ENCODE measurements at regions not wholly inside any gene's neighbourhood (a gene's known extent, or its start where the extent isn't known, plus 50 kb on each side); places are given as distances from the start of the nearest gene placed in this dataset.

DNA sequence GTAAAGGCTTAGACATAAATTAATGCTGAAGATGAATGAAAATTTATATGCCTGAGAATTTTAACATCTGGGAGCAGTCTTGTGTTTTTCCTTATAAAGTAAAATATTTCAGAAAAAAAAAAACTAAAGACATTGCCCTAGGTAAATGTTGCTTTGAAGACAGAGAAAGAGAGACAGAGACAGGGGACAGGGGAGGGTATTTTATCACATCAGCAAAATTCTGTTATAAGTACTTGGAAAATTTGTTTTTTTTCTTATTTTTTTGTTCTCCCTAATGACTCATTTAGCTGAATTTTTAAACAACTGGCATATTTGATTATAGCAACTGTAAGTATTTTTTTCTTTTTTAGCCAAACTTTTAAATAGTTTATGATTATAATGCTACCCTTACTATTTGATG, 1540.6 kb upstream of the GBE1 start:
- Histone ChIP-seq H3K27ac (ENCODE audit: low read length) (no peak overlapping the region), H4K20me1 (ENCODE audit: insufficient read depth, low read length) (no peaks in the 10 kb centered on the region), H3K4me1 (ENCODE audit: low read length) (no peaks in the 10 kb centered on the region), H3F3A (ENCODE audit: insufficient read depth, low read length) (no peaks in the 10 kb centered on the region), H3K9me2 (replicated peaks; ENCODE audit: insufficient read depth, low read length) (no peaks in the 10 kb centered on the region; the same call in 1 of the 2 replicates), H3K9ac (ENCODE audit: low read length) (no peak overlapping the region), H3K27me3 (replicated peaks; ENCODE audit: insufficient read depth, low read length) (no peaks in the 10 kb centered on the region), H3K4me2 (ENCODE audit: low read depth, low read length) (no peak overlapping the region), H3K9me3 (replicated peaks; ENCODE audit: insufficient read depth, low read length) (no peaks in the 10 kb centered on the region), H2AFZ (ENCODE audit: low read length) (no peak overlapping the region), H3K4me3 (ENCODE audit: low read length) (no peak overlapping the region), H3K79me2 (ENCODE audit: low read length) (no peaks in the 10 kb centered on the region), H3K36me3 (replicated peaks; ENCODE audit: insufficient read depth, low read length) (no peaks in the 10 kb centered on the region)
- TF ChIP-seq, protein P1, sequence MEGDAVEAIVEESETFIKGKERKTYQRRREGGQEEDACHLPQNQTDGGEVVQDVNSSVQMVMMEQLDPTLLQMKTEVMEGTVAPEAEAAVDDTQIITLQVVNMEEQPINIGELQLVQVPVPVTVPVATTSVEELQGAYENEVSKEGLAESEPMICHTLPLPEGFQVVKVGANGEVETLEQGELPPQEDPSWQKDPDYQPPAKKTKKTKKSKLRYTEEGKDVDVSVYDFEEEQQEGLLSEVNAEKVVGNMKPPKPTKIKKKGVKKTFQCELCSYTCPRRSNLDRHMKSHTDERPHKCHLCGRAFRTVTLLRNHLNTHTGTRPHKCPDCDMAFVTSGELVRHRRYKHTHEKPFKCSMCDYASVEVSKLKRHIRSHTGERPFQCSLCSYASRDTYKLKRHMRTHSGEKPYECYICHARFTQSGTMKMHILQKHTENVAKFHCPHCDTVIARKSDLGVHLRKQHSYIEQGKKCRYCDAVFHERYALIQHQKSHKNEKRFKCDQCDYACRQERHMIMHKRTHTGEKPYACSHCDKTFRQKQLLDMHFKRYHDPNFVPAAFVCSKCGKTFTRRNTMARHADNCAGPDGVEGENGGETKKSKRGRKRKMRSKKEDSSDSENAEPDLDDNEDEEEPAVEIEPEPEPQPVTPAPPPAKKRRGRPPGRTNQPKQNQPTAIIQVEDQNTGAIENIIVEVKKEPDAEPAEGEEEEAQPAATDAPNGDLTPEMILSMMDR (IDR thresholded peaks at IDR 0.05; ENCODE audit: low read length) = no peak
- TF ChIP-seq EZH2phosphoT487 (IDR thresholded peaks at IDR 0.05; ENCODE audit: low read length) (no peak), EZH2 (optimal IDR thresholded peaks at IDR 0.05; ENCODE audit: low read depth, low read length) (no peak)
- DNase-seq = no peak

DNA sequence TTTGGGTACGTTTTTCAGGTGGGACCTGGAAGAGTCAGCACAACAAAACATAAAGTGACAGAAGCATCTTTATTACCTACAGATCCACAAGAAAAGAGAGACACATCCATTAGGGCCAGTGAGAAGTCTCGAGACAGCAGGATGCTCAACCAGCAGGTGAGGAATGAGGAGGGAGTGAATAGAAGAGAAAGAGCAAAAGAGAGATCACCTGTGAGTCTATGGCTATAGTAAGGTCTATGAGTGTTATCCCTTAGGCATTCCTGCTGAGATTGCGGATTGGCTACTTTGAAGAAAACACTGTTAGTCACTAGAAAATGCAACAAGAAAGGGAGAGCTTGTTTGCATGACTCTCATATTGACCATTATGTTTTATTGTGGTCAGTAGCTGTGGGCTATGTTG, 1556.2 kb upstream of the GBE1 start:
- no peaks in the 10 kb centered on the region for H3K9me3 ChIP-seq (replicated peaks; ENCODE audit: insufficient read depth, low read length)
- no peak overlapping the region for H3K4me3 ChIP-seq (ENCODE audit: low read length)
- no peaks in the 10 kb centered on the region for H3K36me3 ChIP-seq (replicated peaks; ENCODE audit: insufficient read depth, low read length)
- no peak overlapping the region for H3K4me2 ChIP-seq (ENCODE audit: low read depth, low read length)
- no peak overlapping the region for H2AFZ ChIP-seq (ENCODE audit: low read length)
- H3K27ac ChIP-seq (ENCODE audit: low read length) = no peak overlapping the region
- no peaks in the 10 kb centered on the region for H3K9me2 ChIP-seq (replicated peaks; ENCODE audit: insufficient read depth, low read length)
- no peak for DNase-seq
- H3K79me2 ChIP-seq (ENCODE audit: low read length) = no peaks in the 10 kb centered on the region
- no peaks in the 10 kb centered on the region for H3F3A ChIP-seq (ENCODE audit: insufficient read depth, low read length)
- no peaks in the 10 kb centered on the region for H3K4me1 ChIP-seq (ENCODE audit: low read length)
- no peak for TF ChIP-seq EZH2phosphoT487 (IDR thresholded peaks at IDR 0.05; ENCODE audit: low read length)
- no peak for TF ChIP-seq EZH2 (optimal IDR thresholded peaks at IDR 0.05; ENCODE audit: low read depth, low read length)
- TF ChIP-seq, protein P1 (IDR thresholded peaks at IDR 0.05; ENCODE audit: low read length) = no peak
- no peaks in the 10 kb centered on the region for H4K20me1 ChIP-seq (ENCODE audit: insufficient read depth, low read length)
- no peak overlapping the region for H3K9ac ChIP-seq (ENCODE audit: low read length)
- no peaks in the 10 kb centered on the region for H3K27me3 ChIP-seq (replicated peaks; ENCODE audit: insufficient read depth, low read length)

DNA sequence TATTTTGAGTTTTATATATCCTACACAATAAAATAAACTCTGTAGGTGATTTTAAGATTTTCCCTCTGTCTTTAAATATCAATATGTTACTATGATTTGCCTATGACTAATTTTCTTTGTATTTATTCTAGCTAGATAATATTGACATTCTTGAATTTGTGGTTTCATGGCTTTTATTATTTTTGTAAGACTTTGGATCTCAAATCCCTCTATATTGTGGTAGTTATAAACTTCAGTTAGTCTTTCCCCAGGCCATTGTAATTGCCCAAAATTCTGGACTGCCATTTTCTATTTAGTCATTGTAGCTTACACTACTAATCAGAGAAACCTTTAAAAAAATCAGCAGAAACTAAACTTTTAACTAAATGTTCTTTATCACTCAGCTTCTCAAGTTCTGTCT, 1559.3 kb upstream of the GBE1 start:
- Histone ChIP-seq H3F3A (ENCODE audit: insufficient read depth, low read length) (no peaks in the 10 kb centered on the region), H3K9me2 (replicated peaks; ENCODE audit: insufficient read depth, low read length) (no peaks in the 10 kb centered on the region), H3K27me3 (replicated peaks; ENCODE audit: insufficient read depth, low read length) (no peaks in the 10 kb centered on the region), H3K9ac (ENCODE audit: low read length) (no peak overlapping the region), H3K79me2 (ENCODE audit: low read length) (no peaks in the 10 kb centered on the region), H3K27ac (ENCODE audit: low read length) (no peak overlapping the region), H2AFZ (ENCODE audit: low read length) (no peak overlapping the region), H3K4me3 (ENCODE audit: low read length) (no peak overlapping the region), H3K36me3 (replicated peaks; ENCODE audit: insufficient read depth, low read length) (no peaks in the 10 kb centered on the region), H4K20me1 (ENCODE audit: insufficient read depth, low read length) (no peaks in the 10 kb centered on the region), H3K4me1 (ENCODE audit: low read length) (no peaks in the 10 kb centered on the region), H3K4me2 (ENCODE audit: low read depth, low read length) (no peak overlapping the region), H3K9me3 (replicated peaks; ENCODE audit: insufficient read depth, low read length) (no peaks in the 10 kb centered on the region)
- TF ChIP-seq, protein P1 (IDR thresholded peaks at IDR 0.05; ENCODE audit: low read length) = no peak
- TF ChIP-seq EZH2phosphoT487 (IDR thresholded peaks at IDR 0.05; ENCODE audit: low read length) (no peak), EZH2 (optimal IDR thresholded peaks at IDR 0.05; ENCODE audit: low read depth, low read length) (no peak)
- no peak for DNase-seq
